Glomerular endothelial cell (primary cell): ENCODE measurements at regions not wholly inside any gene's neighbourhood (a gene's known extent, or its start where the extent isn't known, plus 50 kb on each side); places are given as distances from the start of the nearest gene placed in this dataset.
A peak's percentile ranks its signal among the peaks of the same experiment; 100 is the strongest.

ENCODE experiments used
- DNase-seq: peaks from one replicate; pipeline ENCODE4 v3.0.0-alpha.2; 2011; ENCODE audit warnings: low read depth, low spot score; ENCODE audit errors: extremely low read depth

- no peak for DNase-seq
Measured at GRCh38 chr14:51504669-51505068, 147.0 kb upstream of the FRMD6 start.

DNA sequence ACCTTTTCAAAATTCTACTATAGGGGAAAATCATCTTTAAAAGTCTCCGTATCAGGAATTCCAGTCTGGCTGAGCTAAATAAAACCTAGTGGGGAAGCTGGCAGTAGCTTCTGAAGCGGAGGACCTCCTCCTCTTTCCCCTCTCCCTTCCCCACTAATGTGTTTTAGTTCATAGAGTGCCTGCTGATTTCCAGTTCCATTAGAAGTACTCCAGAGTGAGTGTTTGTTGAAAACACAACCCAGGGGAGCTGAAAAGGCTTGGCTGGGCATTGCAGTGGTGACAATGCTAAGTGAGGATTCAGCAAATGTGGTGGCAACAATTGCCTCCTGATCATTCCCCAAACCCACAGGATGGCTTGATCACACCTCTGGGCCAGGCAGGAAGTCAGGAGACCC is 144.2 kb upstream of the FRMD6 start:
- no peak for DNase-seq

DNA sequence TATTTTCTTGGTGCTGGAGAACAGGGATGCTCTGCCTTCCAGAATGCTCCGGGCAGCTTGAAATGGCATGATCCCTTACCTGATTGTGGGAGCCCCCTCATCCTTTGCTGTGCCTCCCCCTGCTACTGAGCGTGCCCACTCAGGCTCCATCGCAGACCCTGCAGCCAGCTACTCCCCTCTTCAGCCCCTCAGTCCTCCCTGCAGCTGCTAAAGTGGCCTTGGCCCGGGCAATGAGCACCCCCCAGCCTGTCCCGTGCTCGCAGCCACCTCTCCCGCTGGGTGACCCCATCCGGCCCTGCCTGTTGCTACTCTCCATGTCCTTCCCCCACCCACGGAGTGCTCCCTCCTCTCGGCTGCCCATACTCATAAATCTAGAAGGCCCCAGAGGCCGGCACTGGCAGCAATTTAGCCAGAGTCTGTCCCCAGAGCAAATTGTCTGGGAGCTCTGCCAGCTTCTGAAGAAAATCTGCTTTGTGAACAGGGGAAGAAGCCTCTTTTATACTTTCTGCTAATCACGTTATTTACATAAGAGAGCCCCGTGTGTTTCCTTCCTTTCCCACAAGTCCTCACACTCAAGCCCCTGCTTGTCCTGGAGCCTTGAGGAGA is 143.7 kb upstream of the FRMD6 start:
- DNase-seq, result no peak

- DNase-seq, result no peak
Measured at GRCh38 chr14:51511265-51511664, 140.4 kb upstream of the FRMD6 start.

GRCh38 chr14:51512316-51512715 is 139.4 kb upstream of the FRMD6 start:
- DNase-seq, result no peak

DNA sequence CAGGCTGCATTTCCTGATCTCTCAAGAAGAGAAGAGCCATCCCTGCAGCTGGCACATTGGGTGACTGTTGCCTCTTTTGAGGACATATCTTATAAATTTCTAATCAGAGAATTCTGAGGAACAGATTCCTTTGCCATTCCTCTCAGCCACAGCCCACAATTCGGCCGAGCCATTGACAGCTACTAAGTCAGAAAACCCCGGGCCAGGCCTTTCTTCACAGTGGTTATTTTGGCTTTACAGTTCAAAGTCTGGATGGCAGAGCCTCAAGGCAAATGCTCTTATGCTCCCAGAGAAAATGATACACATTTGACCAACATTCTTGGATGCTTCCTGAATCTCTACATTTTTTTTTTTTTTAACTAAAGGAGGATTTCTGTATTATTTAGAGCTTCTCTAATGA is 138.4 kb upstream of the FRMD6 start:
- DNase-seq, result no peak

- DNase-seq, result no peak
Measured at GRCh38 chr14:51513933-51514332, 137.8 kb upstream of the FRMD6 start.

DNA sequence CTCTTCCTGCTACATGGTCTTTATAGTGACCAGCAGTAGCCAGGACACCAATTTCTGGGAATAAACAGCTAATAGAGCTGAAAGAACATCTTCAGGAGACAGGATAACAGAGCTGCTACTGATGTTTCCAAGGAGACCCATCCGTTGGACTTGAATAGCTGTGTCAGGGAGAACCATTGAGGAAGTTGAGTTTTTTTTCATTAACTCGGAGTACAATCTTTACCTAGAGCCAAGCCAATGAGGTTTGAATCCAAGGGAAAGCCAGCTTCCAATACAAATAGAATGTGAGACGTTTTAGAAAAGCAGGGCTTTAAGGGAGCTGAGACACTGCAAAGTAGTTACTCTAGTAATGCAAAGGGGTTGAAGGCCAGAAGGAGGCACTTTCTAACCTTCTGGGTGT is 136.1 kb upstream of the FRMD6 start:
- no peak for DNase-seq

DNA sequence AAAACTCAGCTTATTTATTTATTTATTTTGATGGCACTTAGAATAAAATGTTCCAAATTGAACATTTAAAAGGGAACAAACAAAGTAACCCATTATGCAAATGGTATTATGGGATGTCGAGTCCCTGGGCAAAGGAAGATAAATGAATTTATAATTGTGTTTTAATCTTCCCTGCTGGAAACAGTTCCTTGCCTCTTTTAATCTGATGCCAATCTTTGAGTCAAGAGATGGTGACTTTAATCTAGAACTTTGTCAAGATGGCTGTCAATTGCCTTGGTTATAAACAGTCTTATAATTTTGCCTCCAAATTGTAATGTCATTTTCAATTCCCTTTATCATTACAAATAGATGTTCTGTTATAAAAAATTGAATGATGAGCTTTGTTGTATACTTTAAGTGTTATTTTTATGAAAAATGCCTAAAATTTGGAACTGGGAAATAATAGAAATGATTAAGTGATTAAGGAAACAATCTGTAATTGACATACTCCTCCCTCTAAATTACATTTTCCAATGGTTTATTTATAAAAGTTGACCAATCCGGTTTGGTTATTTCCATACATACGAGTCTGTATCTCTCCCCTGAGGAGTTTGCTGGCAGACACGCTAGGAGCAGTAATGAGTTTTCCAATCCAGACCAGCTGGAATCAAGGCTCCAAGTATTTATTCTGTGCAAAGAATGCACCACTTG is 134.9 kb upstream of the FRMD6 start:
- DNase-seq, result no peak

- no peak for DNase-seq
Measured at GRCh38 chr14:51518280-51518679, 133.4 kb upstream of the FRMD6 start.

- DNase-seq, result no peak
Measured at GRCh38 chr14:51518711-51519110, 133.0 kb upstream of the FRMD6 start.

DNA sequence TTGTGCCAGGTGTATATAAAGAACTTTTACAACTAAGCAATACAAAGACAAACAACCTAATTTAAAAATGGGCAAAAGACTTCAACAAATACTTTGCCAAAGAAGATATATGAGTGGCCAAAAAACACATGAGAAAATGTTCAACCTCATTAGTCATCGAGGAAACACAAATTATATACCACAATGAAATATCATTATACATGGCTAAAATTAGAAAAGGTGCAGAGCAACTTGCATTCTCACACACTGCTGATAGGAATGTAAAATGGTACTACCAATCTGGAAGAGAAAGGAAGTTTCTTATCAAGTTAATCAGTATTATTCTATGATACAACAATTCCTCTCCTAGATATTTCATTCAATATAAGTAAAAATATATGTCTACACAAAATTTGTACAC is 131.6 kb upstream of the FRMD6 start:
- DNase-seq, result no peak

GRCh38 chr14:51521764-51522163 is 129.9 kb upstream of the FRMD6 start:
- no peak for DNase-seq

GRCh38 chr14:51523243-51523642 is 128.5 kb upstream of the FRMD6 start:
- DNase-seq, result no peak

DNA sequence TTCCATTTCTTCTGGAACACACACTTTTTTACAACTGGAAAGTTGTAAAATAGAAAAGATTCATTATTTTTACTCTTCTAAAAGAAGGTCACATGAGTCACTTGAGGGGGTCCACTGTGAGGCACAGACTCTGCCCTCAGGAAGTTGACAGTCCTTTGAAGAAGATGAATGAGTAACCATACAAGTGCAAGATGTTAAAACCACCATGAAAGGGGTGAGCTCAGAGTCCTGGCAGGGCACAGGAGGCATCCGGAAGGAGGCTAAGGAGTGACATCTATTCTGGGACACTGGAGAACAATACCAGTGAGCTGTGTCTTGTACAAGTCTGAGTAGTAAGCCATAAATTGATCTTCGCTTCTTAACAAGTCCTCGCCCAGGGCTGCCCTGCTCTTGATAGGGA is 126.0 kb upstream of the FRMD6 start:
- DNase-seq, result no peak

DNA sequence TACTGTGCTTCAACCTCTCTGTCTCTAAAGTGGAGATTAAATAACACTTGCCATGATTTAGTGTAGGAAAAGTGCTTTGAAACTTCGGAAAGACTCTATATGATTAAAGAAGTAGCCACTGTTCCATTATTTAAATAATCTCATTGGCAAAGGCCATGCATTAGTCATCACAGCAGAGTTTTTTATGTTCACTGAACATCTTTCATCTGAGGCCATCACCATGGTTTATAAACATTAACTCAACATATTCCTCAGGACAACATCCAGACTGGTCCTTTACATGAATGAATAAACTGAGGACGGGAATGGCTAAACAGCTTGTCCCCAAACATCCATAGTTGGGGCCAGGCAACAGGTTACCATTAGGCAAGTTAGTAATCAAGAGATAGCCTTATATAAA is 124.6 kb upstream of the FRMD6 start:
- DNase-seq, result no peak

DNA sequence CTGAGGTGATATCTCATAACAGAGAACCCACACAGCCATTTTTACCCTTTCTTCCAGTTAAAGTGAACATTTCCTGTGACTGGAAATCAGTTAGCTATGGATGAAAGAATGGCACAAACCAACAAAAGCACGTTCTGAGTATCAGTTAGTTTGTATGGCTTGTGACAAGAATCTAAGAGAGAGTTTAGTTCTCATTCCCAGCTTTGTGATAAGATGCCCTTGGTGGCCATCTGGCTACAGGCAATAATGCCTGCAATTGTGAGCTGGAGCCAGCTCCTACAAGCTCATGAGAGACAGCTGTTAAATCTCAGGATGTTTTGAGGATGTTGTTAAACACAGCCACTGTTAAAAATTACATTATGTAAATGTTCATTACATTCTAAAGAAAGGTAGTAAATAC is 122.0 kb upstream of the FRMD6 start:
- DNase-seq, result no peak

DNA sequence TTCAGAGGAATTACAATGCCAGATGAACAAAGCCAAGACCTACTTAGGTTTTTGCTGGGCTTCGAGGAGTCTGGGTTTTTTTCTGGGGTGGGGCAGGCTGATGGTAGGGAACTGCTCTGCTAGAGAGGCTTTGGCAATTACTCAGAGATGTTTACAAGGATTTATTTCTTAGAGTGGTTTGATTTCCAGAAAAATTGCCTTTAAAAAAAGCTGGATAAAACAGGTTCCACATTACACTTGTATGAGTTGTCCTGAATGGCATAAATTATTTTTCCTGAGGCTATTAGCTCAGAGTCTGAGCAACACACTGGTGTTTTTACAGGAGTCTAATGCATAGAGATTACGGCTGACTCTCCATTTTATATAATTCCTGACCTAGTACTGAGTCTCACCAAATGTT is 118.5 kb upstream of the FRMD6 start:
- DNase-seq, result no peak

DNA sequence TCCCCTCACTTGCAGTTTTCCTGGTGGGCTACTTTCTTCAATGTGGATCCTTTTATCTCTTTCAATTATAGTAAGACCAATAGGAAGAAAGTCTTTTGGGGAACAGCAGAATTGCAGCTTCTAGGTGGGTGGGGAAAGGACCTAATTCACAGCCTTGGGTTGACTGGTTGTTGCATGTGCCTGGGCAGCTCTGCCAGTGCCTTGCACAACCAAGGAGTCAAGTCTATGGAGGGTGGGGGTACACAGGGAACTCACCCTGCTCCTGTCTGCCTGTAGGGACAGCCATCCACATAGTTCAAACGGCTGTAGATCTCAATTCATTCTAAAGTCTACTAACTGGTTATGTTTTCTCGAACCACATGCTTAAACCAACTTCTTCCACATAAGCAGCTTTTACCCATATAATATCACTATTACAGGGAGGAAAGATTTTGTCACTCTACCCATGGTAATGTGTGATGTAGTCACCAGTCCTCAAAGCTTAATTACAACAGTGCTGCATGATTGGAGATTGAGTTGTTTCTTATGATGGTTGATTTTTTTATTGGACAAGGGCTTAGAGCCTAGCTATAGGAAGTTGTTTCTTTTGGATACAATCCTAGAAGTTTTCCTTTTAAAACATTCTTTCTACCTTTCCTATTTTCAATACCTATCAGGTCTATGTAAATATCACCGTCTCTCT is 117.7 kb upstream of the FRMD6 start:
- DNase-seq, result no peak

DNA sequence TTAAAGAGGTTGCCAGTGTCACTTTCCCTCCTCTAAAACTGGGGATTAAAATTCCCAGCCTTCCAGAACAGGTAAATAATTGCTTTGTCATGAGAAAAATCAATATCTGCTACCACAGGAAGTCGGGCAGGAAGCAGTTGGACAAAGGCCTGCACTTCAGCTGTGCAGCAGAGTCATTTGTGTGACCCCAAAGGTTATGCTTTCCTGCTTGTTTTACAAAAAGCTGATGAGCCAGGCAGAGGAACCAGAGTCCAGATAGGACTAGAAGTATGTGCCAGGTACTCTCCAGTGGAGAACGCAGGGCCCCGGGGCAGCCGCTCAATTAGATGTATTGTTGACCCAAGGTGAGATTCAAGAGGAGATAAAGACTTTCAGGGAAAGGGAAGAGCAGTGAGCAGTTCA is 117.1 kb upstream of the FRMD6 start:
- peak; percentile 65 for DNase-seq

GRCh38 chr14:51535443-51536044 is 116.2 kb upstream of the FRMD6 start:
- no peak for DNase-seq

GRCh38 chr14:51538973-51539372 is 112.7 kb upstream of the FRMD6 start:
- DNase-seq, result no peak
